ENCODE measurements at regions not wholly inside any gene's neighbourhood (a gene's known extent, or its start where the extent isn't known, plus 50 kb on each side); places are given as distances from the start of the nearest gene placed in this dataset.

DNA sequence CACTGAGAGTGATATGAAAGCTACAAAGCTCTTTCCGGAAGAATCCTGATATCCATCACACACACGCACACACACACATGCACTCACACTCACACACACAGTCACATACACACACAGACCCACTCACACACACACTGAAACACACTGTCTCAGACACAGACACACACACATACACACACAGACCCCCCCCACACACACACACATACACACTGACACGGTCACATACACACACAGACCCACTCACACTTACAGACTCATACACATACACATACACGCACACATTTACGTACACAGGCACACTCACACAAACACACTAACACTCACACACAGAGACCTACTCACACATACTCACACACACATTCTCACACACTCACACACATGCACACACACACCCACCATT is 58.6 kb downstream of the LIG4 start:
- H3K4me2 ChIP-seq (ENCODE audit: insufficient read depth, low read length), result no peak overlapping the region
- no peaks in the 10 kb centered on the region for H3K4me1 ChIP-seq (ENCODE audit: control insufficient read depth, extremely low read depth, insufficient read depth, low read length)
- H2AFZ ChIP-seq (ENCODE audit: low read depth, low read length), result no peak overlapping the region
- H3K4me3 ChIP-seq (replicated peaks in 1 of 3; ENCODE audit: insufficient read depth in 1 of 3, low read depth in 1 of 3, low read length in 3 of 3), result no peak overlapping the region
- H3K9me1 ChIP-seq (replicated peaks; ENCODE audit: control insufficient read depth, extremely low read depth, insufficient read depth, low read length), result no peaks in the 10 kb centered on the region
- dilution Hi-C loops (cut with MboI; ENCODE audit: extremely low pct_ligation_motif_present, low sequenced_read_pairs), result no loop called here
- H4K20me1 ChIP-seq (replicated peaks; ENCODE audit: control insufficient read depth, extremely low read depth, insufficient read depth, low read length), result no peaks in the 10 kb centered on the region
- no peak overlapping the region for H3K27ac ChIP-seq (ENCODE audit: insufficient read depth, low read depth, low read length)
- intact Hi-C loops (cut with micrococcal nuclease), result loop anchor here (5.0 to 10.0 kb wide), 4 partner anchors 289 to 1012 kb away; a partner anchor contains a TSS
- no peak for FAIRE-seq
- H3K36me3 ChIP-seq (ENCODE audit: control insufficient read depth in 2 of 2, extremely low read depth in 1 of 2, insufficient read depth in 2 of 2, low read length in 2 of 2), result no peaks in the 10 kb centered on the region
- H3K9me3 ChIP-seq (replicated peaks; ENCODE audit: control insufficient read depth, insufficient read depth, low read length), result no peaks in the 10 kb centered on the region
- ChIA-PET POLR2A (no interaction called here), CTCF (interaction anchor here (1.0 to 3.1 kb wide), 8 partner anchors 8 to 954 kb away, joined by 3 to 48 read pairs (median 9); no protein-coding TSS in a partner anchor)
- no peaks in the 10 kb centered on the region for H3K27me3 ChIP-seq (ENCODE audit: control insufficient read depth in 2 of 2, insufficient read depth in 2 of 2, low read length in 2 of 2)
- no peak for DNase-seq (ENCODE audit: low read depth, low spot score)
- no TSS peak for BruUV-seq (replicated peaks)
- H3K79me2 ChIP-seq (ENCODE audit: control insufficient read depth, insufficient read depth, low read length), result no peaks in the 10 kb centered on the region
- TF ChIP-seq GATA2 (IDR thresholded peaks at IDR 0.05; ENCODE audit: insufficient read depth, insufficient read length, low read depth, low read length) (no peak), MYC (IDR thresholded peaks at IDR 0.05; ENCODE audit: low read depth, low read length) (no peak), POLR2A (IDR thresholded peaks at IDR 0.05; ENCODE audit: low read depth, low read length) (no peak), JUN (IDR thresholded peaks at IDR 0.05; ENCODE audit: borderline replicate concordance, insufficient read depth, insufficient read length, low read depth) (no peak), EZH2 (IDR thresholded peaks at IDR 0.05; ENCODE audit: borderline replicate concordance, low read depth, low read length, severe bottlenecking) (no peak), POLR2AphosphoS5 (IDR thresholded peaks at IDR 0.05; ENCODE audit: insufficient read depth, low read depth, low read length) (no peak), FOS (IDR thresholded peaks at IDR 0.05; ENCODE audit: borderline replicate concordance, insufficient read depth, low read length) (no peak)
- TF ChIP-seq, protein P1, sequence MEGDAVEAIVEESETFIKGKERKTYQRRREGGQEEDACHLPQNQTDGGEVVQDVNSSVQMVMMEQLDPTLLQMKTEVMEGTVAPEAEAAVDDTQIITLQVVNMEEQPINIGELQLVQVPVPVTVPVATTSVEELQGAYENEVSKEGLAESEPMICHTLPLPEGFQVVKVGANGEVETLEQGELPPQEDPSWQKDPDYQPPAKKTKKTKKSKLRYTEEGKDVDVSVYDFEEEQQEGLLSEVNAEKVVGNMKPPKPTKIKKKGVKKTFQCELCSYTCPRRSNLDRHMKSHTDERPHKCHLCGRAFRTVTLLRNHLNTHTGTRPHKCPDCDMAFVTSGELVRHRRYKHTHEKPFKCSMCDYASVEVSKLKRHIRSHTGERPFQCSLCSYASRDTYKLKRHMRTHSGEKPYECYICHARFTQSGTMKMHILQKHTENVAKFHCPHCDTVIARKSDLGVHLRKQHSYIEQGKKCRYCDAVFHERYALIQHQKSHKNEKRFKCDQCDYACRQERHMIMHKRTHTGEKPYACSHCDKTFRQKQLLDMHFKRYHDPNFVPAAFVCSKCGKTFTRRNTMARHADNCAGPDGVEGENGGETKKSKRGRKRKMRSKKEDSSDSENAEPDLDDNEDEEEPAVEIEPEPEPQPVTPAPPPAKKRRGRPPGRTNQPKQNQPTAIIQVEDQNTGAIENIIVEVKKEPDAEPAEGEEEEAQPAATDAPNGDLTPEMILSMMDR (IDR thresholded peaks at IDR 0.05; ENCODE audit: extremely low read depth in 1 of 2, insufficient read depth in 1 of 2, low read depth in 1 of 2, low read length in 2 of 2), result no peak
- TF ChIP-seq, protein P2, sequence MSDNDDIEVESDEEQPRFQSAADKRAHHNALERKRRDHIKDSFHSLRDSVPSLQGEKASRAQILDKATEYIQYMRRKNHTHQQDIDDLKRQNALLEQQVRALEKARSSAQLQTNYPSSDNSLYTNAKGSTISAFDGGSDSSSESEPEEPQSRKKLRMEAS (IDR thresholded peaks at IDR 0.05; ENCODE audit: insufficient read depth, insufficient read length), result no peak
- no peak overlapping the region for H3K9ac ChIP-seq (replicated peaks; ENCODE audit: extremely low read depth, insufficient read depth, low read length)
